ENCODE measurements at regions not wholly inside any gene's neighbourhood (a gene's known extent, or its start where the extent isn't known, plus 50 kb on each side); places are given as distances from the start of the nearest gene placed in this dataset.

- TF ChIP-seq CTCF (IDR thresholded peaks at IDR 0.05 in 8 of 11, conservative IDR thresholded peaks at IDR 0.05 in 3 of 11): no peak
- TF ChIP-seq POLR2A (IDR thresholded peaks at IDR 0.05): no peak
- TF ChIP-seq POLR2AphosphoS5 (IDR thresholded peaks at IDR 0.05): no peak
These were observed 158.5 kb downstream of the FTCDNL1 start for GRCh38 chr2:199692489-199692888.

Data from spleen (tissue), 7 donors.